Endothelial cell (in vitro differentiated cells): ENCODE measurements at regions not wholly inside any gene's neighbourhood (a gene's known extent, or its start where the extent isn't known, plus 50 kb on each side); places are given as distances from the start of the nearest gene placed in this dataset.

ENCODE experiments used
- DNase-seq: peaks from one replicate; pipeline ENCODE4 v3.0.0; 2021; ENCODE audit warnings: low spot score
- H3K27ac Mint-ChIP-seq: one replicate; pipeline ENCODE4 v1.8.0; 2021; ENCODE audit warnings: mixed read lengths, inconsistent platforms; ENCODE audit not compliant: unreplicated experiment
- H3K27me3 Mint-ChIP-seq: one replicate; pipeline ENCODE4 v1.8.0; 2021; ENCODE audit warnings: mild to moderate bottlenecking, moderate library complexity, mixed read lengths, inconsistent platforms; ENCODE audit not compliant: unreplicated experiment
- H3K36me3 Mint-ChIP-seq: one replicate; pipeline ENCODE4 v1.8.0; 2021; ENCODE audit warnings: mild to moderate bottlenecking, low read depth, mixed read lengths, inconsistent platforms; ENCODE audit not compliant: unreplicated experiment
- H3K4me1 Mint-ChIP-seq: one replicate; pipeline ENCODE4 v1.8.0; 2021; ENCODE audit warnings: mild to moderate bottlenecking, mixed read lengths, inconsistent platforms; ENCODE audit not compliant: unreplicated experiment
- H3K4me3 Mint-ChIP-seq: one replicate; pipeline ENCODE4 v1.8.0; 2021; ENCODE audit warnings: mild to moderate bottlenecking, mixed read lengths, inconsistent platforms; ENCODE audit not compliant: unreplicated experiment
- H3K9me3 Mint-ChIP-seq: one replicate; pipeline ENCODE4 v1.8.0; 2021; ENCODE audit warnings: mixed read lengths, inconsistent platforms; ENCODE audit not compliant: unreplicated experiment
- TF ChIP-seq, protein P1 (sequence below): fragments of 200-600 bp; sonication (generic); IDR thresholded peaks from one replicate; pipeline ENCODE4 v1.5.0; 2021; ENCODE audit warnings: antibody characterized with exemption; ENCODE audit not compliant: unreplicated experiment

- H3K27me3 Mint-ChIP-seq = peaks cover 3% of the 10 kb centered on the region
- TF ChIP-seq, protein P1, sequence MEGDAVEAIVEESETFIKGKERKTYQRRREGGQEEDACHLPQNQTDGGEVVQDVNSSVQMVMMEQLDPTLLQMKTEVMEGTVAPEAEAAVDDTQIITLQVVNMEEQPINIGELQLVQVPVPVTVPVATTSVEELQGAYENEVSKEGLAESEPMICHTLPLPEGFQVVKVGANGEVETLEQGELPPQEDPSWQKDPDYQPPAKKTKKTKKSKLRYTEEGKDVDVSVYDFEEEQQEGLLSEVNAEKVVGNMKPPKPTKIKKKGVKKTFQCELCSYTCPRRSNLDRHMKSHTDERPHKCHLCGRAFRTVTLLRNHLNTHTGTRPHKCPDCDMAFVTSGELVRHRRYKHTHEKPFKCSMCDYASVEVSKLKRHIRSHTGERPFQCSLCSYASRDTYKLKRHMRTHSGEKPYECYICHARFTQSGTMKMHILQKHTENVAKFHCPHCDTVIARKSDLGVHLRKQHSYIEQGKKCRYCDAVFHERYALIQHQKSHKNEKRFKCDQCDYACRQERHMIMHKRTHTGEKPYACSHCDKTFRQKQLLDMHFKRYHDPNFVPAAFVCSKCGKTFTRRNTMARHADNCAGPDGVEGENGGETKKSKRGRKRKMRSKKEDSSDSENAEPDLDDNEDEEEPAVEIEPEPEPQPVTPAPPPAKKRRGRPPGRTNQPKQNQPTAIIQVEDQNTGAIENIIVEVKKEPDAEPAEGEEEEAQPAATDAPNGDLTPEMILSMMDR = no peak
- H3K9me3 Mint-ChIP-seq = no peaks in the 10 kb centered on the region
- H3K36me3 Mint-ChIP-seq = no peaks in the 10 kb centered on the region
- no peaks in the 10 kb centered on the region for H3K4me1 Mint-ChIP-seq
- H3K4me3 Mint-ChIP-seq = no peak overlapping the region
- no peak overlapping the region for H3K27ac Mint-ChIP-seq
- no peak for DNase-seq
These were observed 218.9 kb downstream of the AACS start for GRCh38 chr12:125284087-125284486.

DNA sequence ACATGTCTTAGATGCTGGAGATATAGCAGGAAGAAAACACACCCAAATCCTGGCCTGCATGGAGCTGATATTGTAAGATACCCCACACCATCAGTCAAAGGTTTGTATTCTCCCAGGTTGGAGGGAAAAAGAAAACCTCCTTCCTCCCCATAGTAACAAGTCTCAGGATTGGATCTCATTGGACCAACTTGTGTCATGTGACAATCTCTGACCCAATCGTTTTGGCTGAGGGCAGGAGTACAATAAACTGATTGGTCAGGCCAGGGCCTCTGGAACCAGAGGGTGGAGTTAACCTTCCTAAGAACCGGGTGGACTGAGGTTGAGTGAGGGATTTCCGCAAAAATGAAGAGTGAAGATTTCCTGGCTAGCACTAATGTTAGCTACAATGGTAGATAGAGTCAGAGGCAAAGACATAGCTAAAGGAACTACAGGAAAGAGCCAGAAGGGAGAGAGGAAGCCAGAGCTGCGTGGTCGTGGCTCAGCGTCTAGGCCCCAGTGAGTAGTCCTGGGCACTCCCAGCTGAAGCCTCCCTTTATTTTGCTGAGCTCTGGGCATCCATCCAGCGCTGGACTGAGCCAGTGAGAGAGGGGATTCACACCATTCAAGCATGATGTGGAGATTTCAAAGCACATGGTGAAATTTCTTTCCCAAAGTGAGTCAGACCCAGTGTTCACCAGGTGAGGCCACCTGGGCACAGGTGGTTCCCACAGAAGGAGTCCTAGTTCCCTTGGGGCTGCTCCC is 219.9 kb downstream of the AACS start:
- H3K27me3 Mint-ChIP-seq = peaks cover 1% of the 10 kb centered on the region
- DNase-seq = no peak
- no peak overlapping the region for H3K4me3 Mint-ChIP-seq
- H3K36me3 Mint-ChIP-seq = no peaks in the 10 kb centered on the region
- TF ChIP-seq, protein P1 = no peak
- no peaks in the 10 kb centered on the region for H3K9me3 Mint-ChIP-seq
- H3K4me1 Mint-ChIP-seq = no peaks in the 10 kb centered on the region
- H3K27ac Mint-ChIP-seq = no peak overlapping the region

GRCh38 chr12:125286005-125286727 is 220.9 kb downstream of the AACS start:
- H3K9me3 Mint-ChIP-seq = no peaks in the 10 kb centered on the region
- H3K36me3 Mint-ChIP-seq = no peaks in the 10 kb centered on the region
- no peak overlapping the region for H3K27ac Mint-ChIP-seq
- H3K4me3 Mint-ChIP-seq = no peak overlapping the region
- H3K27me3 Mint-ChIP-seq = peaks cover 1% of the 10 kb centered on the region
- H3K4me1 Mint-ChIP-seq = no peaks in the 10 kb centered on the region
- no peak for DNase-seq
- TF ChIP-seq, protein P1 = no peak

GRCh38 chr12:125287155-125287847 is 222.1 kb downstream of the AACS start:
- no peak for DNase-seq
- peaks cover 1% of the 10 kb centered on the region for H3K27me3 Mint-ChIP-seq
- TF ChIP-seq, protein P1 = no peak
- no peak overlapping the region for H3K4me3 Mint-ChIP-seq
- H3K27ac Mint-ChIP-seq = no peak overlapping the region
- H3K9me3 Mint-ChIP-seq = no peaks in the 10 kb centered on the region
- no peaks in the 10 kb centered on the region for H3K36me3 Mint-ChIP-seq
- no peaks in the 10 kb centered on the region for H3K4me1 Mint-ChIP-seq
